C4-2B (cell line): ENCODE measurements at regions not wholly inside any gene's neighbourhood (a gene's known extent, or its start where the extent isn't known, plus 50 kb on each side); places are given as distances from the start of the nearest gene placed in this dataset.

Experiments used
- H3K27ac ChIP-seq: fragments of 450-650 bp; 2 replicates; pipeline ENCODE4 v1.5.1; 2017
- CTCF ChIP-seq: fragments of 450-650 bp; conservative IDR thresholded peaks from 2 replicates; pipeline ENCODE4 v1.5.1; 2017; ENCODE audit warnings: mild to moderate bottlenecking
- ZFX ChIP-seq: fragments of 450-650 bp; IDR thresholded peaks from 2 replicates; pipeline ENCODE4 v1.6.1; 2017

- no peak for TF ChIP-seq ZFX
- TF ChIP-seq CTCF = no peak
- no peak overlapping the region for H3K27ac ChIP-seq
These were observed 136.9 kb downstream of the CD83 start for GRCh38 chr6:14254505-14254904.

- H3K27ac ChIP-seq = no peak overlapping the region
- TF ChIP-seq ZFX = no peak
- TF ChIP-seq CTCF = no peak
These were observed 138.3 kb downstream of the CD83 start for GRCh38 chr6:14255916-14256315.

GRCh38 chr6:14258117-14258516 lies 140.5 kb downstream of the CD83 start:
- H3K27ac ChIP-seq = no peak overlapping the region

GRCh38 chr6:14258695-14259593 lies 141.4 kb downstream of the CD83 start:
- no peak for TF ChIP-seq ZFX
- TF ChIP-seq CTCF = no peak
- H3K27ac ChIP-seq = no peak overlapping the region

More at GRCh38 chr6:14258117-14258516, 140.5 kb downstream of the CD83 start:
- no peak for TF ChIP-seq CTCF
- TF ChIP-seq ZFX = no peak

- TF ChIP-seq CTCF (no peak), ZFX (no peak)
- H3K27ac ChIP-seq = no peak overlapping the region
These were observed 142.1 kb downstream of the CD83 start for GRCh38 chr6:14259594-14260152.

GRCh38 chr6:14260839-14261238 lies 143.3 kb downstream of the CD83 start:
- H3K27ac ChIP-seq = no peak overlapping the region
- TF ChIP-seq CTCF (no peak), ZFX (no peak)

- no peak overlapping the region for H3K27ac ChIP-seq
- no peak for TF ChIP-seq CTCF
- no peak for TF ChIP-seq ZFX
These were observed 146.4 kb downstream of the CD83 start for GRCh38 chr6:14263881-14264424.
